ENCODE measurements at regions not wholly inside any gene's neighbourhood (a gene's known extent, or its start where the extent isn't known, plus 50 kb on each side); places are given as distances from the start of the nearest gene placed in this dataset.
"Not testable (repeated sequence)": the region's sequence is repeated elsewhere in the genome, so short reads cannot be mapped to it uniquely, and the experiment has no call there.

DNA sequence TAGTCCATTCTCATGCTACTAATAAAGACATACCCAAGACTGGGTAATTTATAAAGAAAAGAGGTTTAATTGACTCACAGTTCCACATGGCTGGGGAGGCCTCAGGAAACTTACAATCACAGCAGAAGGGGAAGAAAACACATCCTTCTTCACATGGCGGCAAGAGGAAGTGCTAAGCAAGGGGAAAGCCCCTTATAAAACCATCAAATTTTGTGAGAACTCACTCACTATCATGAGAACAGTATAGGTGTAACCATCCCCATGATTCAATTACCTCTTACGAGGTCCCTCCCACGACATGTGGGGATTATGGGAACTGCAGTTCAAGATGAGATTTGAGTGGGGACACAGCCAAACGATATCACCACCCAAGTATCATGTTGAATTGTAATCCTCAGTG, 52.7 kb upstream of the FOXO6 start:
- TF ChIP-seq, protein P1, sequence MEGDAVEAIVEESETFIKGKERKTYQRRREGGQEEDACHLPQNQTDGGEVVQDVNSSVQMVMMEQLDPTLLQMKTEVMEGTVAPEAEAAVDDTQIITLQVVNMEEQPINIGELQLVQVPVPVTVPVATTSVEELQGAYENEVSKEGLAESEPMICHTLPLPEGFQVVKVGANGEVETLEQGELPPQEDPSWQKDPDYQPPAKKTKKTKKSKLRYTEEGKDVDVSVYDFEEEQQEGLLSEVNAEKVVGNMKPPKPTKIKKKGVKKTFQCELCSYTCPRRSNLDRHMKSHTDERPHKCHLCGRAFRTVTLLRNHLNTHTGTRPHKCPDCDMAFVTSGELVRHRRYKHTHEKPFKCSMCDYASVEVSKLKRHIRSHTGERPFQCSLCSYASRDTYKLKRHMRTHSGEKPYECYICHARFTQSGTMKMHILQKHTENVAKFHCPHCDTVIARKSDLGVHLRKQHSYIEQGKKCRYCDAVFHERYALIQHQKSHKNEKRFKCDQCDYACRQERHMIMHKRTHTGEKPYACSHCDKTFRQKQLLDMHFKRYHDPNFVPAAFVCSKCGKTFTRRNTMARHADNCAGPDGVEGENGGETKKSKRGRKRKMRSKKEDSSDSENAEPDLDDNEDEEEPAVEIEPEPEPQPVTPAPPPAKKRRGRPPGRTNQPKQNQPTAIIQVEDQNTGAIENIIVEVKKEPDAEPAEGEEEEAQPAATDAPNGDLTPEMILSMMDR (conservative IDR thresholded peaks at IDR 0.05; ENCODE audit: low read length): not testable (repeated sequence)
- not testable (repeated sequence) for TF ChIP-seq EZH2phosphoT487 (IDR thresholded peaks at IDR 0.05; ENCODE audit: borderline replicate concordance)

Measured in Loucy (cell line).